ENCODE measurements at regions not wholly inside any gene's neighbourhood (a gene's known extent, or its start where the extent isn't known, plus 50 kb on each side); places are given as distances from the start of the nearest gene placed in this dataset.

GRCh38 chr1:233446935-233447334 is 119.4 kb downstream of the MAP3K21 start:
- Histone ChIP-seq H3K4me2 (ENCODE audit: low read length) (no peak overlapping the region), H3K36me3 (ENCODE audit: control insufficient read depth in 1 of 2, insufficient read depth in 2 of 2, low read length in 2 of 2) (no peaks in the 10 kb centered on the region), H3K27me3 (ENCODE audit: insufficient read depth, low read length) (no peaks in the 10 kb centered on the region), H3K9me2 (ENCODE audit: insufficient read depth) (no peaks in the 10 kb centered on the region), H3K4me1 (ENCODE audit: control insufficient read depth in 1 of 2, insufficient read depth in 2 of 2, low read length in 2 of 2) (peaks cover 0 to 9% of the 10 kb centered on the region in 2 experiments; a peak in 2 of 4 replicates), H3K9me3 (ENCODE audit: control insufficient read depth in 1 of 2, insufficient read depth in 1 of 2, low read depth in 1 of 2, low read length in 2 of 2) (no peaks in the 10 kb centered on the region), H4K20me1 (ENCODE audit: insufficient read depth) (no peaks in the 10 kb centered on the region), H2AFZ (ENCODE audit: low read depth, low read length, poor library complexity, severe bottlenecking) (no peak overlapping the region), H3K27ac (ENCODE audit: low read depth, low read length) (no peak overlapping the region), H3K79me2 (ENCODE audit: insufficient read depth, low read length) (no peaks in the 10 kb centered on the region), H3K4me3 (replicated peaks in 1 of 2; ENCODE audit: low read depth in 1 of 2, low read length in 2 of 2) (no peak overlapping the region), H3K9ac (ENCODE audit: low read length) (no peak overlapping the region)
- intact Hi-C loops (cut with micrococcal nuclease) = no loop called here
- DNase-seq (ENCODE audit: low read depth, low spot score) (no peak), ATAC-seq (no peak)
- TF ChIP-seq FOSL1 (IDR thresholded peaks at IDR 0.05; ENCODE audit: low read depth) (no peak), EZH2 (IDR thresholded peaks at IDR 0.05) (no peak), EZH2phosphoT487 (IDR thresholded peaks at IDR 0.05; ENCODE audit: borderline replicate concordance) (no peak), SRF (IDR thresholded peaks at IDR 0.05; ENCODE audit: low read depth) (no peak), ZNF274 (IDR thresholded peaks at IDR 0.05; ENCODE audit: low read depth, low read length) (no peak)
- ChIA-PET RAD21 (ENCODE audit: low non-redundant PET in 1 of 2, low total read pairs in 2 of 2, uncharacterized antibody in 2 of 2, unreplicated experiment in 2 of 2) (no interaction called here), POLR2A (no interaction called here), CTCF (no interaction called here)
- no TSS peak for BruUV-seq (replicated peaks)

- Histone ChIP-seq H3K4me1 (ENCODE audit: control insufficient read depth in 1 of 2, insufficient read depth in 2 of 2, low read length in 2 of 2) (peaks cover 0 to 5% of the 10 kb centered on the region in 2 experiments; a peak in 2 of 4 replicates), H3K4me3 (replicated peaks in 1 of 2; ENCODE audit: low read depth in 1 of 2, low read length in 2 of 2) (no peak overlapping the region), H3K9me3 (ENCODE audit: control insufficient read depth in 1 of 2, insufficient read depth in 1 of 2, low read depth in 1 of 2, low read length in 2 of 2) (no peaks in the 10 kb centered on the region), H4K20me1 (ENCODE audit: insufficient read depth) (no peaks in the 10 kb centered on the region), H3K9me2 (ENCODE audit: insufficient read depth) (no peaks in the 10 kb centered on the region), H3K9ac (ENCODE audit: low read length) (no peak overlapping the region), H2AFZ (ENCODE audit: low read depth, low read length, poor library complexity, severe bottlenecking) (no peak overlapping the region), H3K27ac (ENCODE audit: low read depth, low read length) (no peak overlapping the region), H3K36me3 (ENCODE audit: control insufficient read depth in 1 of 2, insufficient read depth in 2 of 2, low read length in 2 of 2) (no peaks in the 10 kb centered on the region), H3K4me2 (ENCODE audit: low read length) (no peak overlapping the region), H3K79me2 (ENCODE audit: insufficient read depth, low read length) (no peaks in the 10 kb centered on the region), H3K27me3 (ENCODE audit: insufficient read depth, low read length) (no peaks in the 10 kb centered on the region)
- RAD21 ChIA-PET (ENCODE audit: low non-redundant PET in 1 of 2, low total read pairs in 2 of 2, uncharacterized antibody in 2 of 2, unreplicated experiment in 2 of 2) = no interaction called here
- intact Hi-C loops (cut with micrococcal nuclease) = no loop called here
- DNase-seq (ENCODE audit: low read depth, low spot score) (no peak), ATAC-seq (no peak)
- POLR2A ChIA-PET = no interaction called here
- no TSS peak for BruUV-seq (replicated peaks)
- TF ChIP-seq RAD21 (IDR thresholded peaks at IDR 0.05; ENCODE audit: low read depth) (no peak), TCF7L2 (IDR thresholded peaks at IDR 0.05; ENCODE audit: borderline replicate concordance, extremely low read depth, insufficient read depth, insufficient read length) (no peak), EZH2phosphoT487 (IDR thresholded peaks at IDR 0.05; ENCODE audit: borderline replicate concordance) (no peak), SIN3A (IDR thresholded peaks at IDR 0.05; ENCODE audit: low read depth) (no peak), YY1 (IDR thresholded peaks at IDR 0.05; ENCODE audit: extremely low read depth, insufficient replicate concordance, low read depth, low read length) (no peak), EZH2 (IDR thresholded peaks at IDR 0.05) (no peak), CBX3 (IDR thresholded peaks at IDR 0.05; ENCODE audit: low read depth) (no peak), FOSL1 (IDR thresholded peaks at IDR 0.05; ENCODE audit: low read depth) (no peak), CTCF (IDR thresholded peaks at IDR 0.05 in 2 of 3, conservative IDR thresholded peaks at IDR 0.05 in 1 of 3; ENCODE audit: borderline replicate concordance in 1 of 3, insufficient read depth in 1 of 3, low read depth in 2 of 3, low read length in 2 of 3) (no peak)
- CTCF ChIA-PET = no interaction called here
Observed at GRCh38 chr1:233448109-233448689, 120.7 kb downstream of the MAP3K21 start.
